Aorta (tissue), 5 donors: ENCODE measurements at regions not wholly inside any gene's neighbourhood (a gene's known extent, or its start where the extent isn't known, plus 50 kb on each side); places are given as distances from the start of the nearest gene placed in this dataset.

Experiments used
- ATAC-seq: fragments of 200-7000 bp; cut with Tn5 transposase; one replicate; pipeline ENCODE4 v1.9.1; 2022; ENCODE audit warnings: moderate library complexity; ENCODE audit not compliant: low FRiP score
- DNase-seq, 2 donors: peaks; one replicate each; pipeline ENCODE4 v3.0.0-alpha.2; 2020
- H3K27ac ChIP-seq, 2 donors: one replicate each; pipeline ENCODE4 v1.5.1; 2013; ENCODE audit warnings: low read length in 2 of 2, mild to moderate bottlenecking in 2 of 2, moderate library complexity in 2 of 2, control low read depth in 1 of 2, inconsistent platforms in 1 of 2, low read depth in 1 of 2
- H3K27me3 ChIP-seq, 2 donors: one replicate each; pipeline ENCODE4 v1.6.1; 2013; ENCODE audit warnings: control low read depth in 1 of 2, low read length in 1 of 2, mild to moderate bottlenecking in 1 of 2, moderate library complexity in 1 of 2; ENCODE audit not compliant: insufficient read depth in 2 of 2, control insufficient read depth in 1 of 2
- H3K36me3 ChIP-seq, 2 donors: one replicate each; pipeline ENCODE4 v1.6.1; 2013; ENCODE audit warnings: control low read depth in 1 of 2, low read length in 1 of 2, mild to moderate bottlenecking in 1 of 2; ENCODE audit not compliant: insufficient read depth in 2 of 2, control insufficient read depth in 1 of 2
- H3K4me1 ChIP-seq, 2 donors: one replicate each; pipeline ENCODE4 v1.6.1; 2013; ENCODE audit warnings: low read length in 2 of 2, control low read depth in 1 of 2, mild to moderate bottlenecking in 1 of 2, moderate library complexity in 1 of 2; ENCODE audit not compliant: insufficient read depth in 2 of 2, control insufficient read depth in 1 of 2
- H3K4me3 ChIP-seq, 2 donors: one replicate each; pipeline ENCODE4 v1.5.1; 2013; ENCODE audit warnings: low read length in 2 of 2, control low read depth in 1 of 2, mild to moderate bottlenecking in 1 of 2
- H3K9me3 ChIP-seq: one replicate; pipeline ENCODE4 v1.6.1; 2013; ENCODE audit warnings: mild to moderate bottlenecking, low read length; ENCODE audit not compliant: control insufficient read depth
- WGBS, 2 donors: extraction: QIAGEN DNeasy Blood & Tissue Kit; methylation state at CpG; one replicate each; pipeline ENCODE4 v1.1.7; 2013; 5-methylcytosine and 5-hydroxymethylcytosine counted together
- intact Hi-C, 2 donors: fragments of 100-400 bp; cut with DNase I; formaldehyde crosslinking; loops; one replicate each; pipeline versions ENCODE4 v1.14.2 to v1.15.0; 2022
- donor health status: healthy with polysubstance abuse.
- donor health status: Bipolar disorder and iron deficiency.
- donor health status: DM: no; HTN: no; CAD: no.
- donor health status: DM: no; HTN: no; CAD: no.
- donor health status: DM: yes; HTN: yes; CAD: no.

DNA sequence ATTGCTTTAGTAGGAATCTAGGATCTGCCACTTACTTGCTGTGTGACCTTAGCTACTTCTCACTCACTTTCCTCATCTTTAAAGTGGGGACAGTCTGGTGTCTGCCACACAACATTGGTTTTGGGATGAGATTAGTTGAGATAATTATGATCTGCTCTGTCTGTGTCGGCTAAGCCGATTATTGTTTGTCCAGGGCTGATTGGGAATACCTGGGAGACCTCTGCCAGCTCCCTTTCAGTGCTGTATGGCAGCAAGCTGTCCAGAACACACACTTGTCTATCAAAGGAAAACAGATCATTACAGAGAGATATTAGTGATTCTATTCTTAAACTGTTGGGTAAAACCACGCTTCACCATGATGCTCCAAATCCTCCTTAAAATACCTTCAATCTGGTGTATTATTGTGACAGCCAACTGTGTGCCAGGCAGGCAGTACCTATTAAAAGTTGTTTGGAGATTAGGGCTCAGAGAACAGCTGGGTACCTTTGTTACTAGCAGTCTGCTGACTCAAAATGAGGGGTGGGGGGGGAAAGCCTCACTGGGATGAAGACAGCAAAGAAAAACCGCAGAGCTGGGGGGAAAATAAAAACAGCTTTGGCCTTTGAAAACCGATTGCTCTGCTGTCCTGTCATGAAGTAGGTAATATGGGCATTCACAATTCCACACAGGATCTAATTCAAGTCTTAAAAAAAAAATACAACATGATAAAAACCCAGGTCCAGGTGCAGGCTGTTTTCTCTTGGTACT lies 458.4 kb upstream of the C9orf72 start:
- Histone ChIP-seq H3K27me3 (no peaks in the 10 kb centered on the region), H3K4me1 (no peaks in the 10 kb centered on the region), H3K36me3 (no peaks in the 10 kb centered on the region), H3K4me3 (no peak overlapping the region), H3K27ac (no peak overlapping the region), H3K9me3 (no peaks in the 10 kb centered on the region)
- ATAC-seq (no peak), DNase-seq (no peak)
- WGBS, 2 donors, result 69 to 70% methylated on average over 5 of the region's 5 CpGs
- intact Hi-C loops, result no loop called here

DNA sequence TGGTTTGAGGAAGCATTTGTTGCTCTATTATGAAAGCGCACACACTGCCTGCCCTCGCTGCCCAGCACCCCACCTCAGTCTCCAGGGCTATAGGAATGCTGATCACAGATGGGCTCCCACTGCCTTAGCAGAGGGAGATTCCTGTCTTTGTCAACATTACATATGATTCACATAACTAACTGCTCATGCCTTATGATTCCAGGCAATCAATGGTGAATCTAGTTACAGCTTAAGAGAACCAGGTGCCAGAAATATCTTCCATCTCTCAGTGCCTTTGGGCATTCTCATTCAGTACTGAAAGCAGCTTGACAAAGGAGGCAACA lies 458.9 kb upstream of the C9orf72 start:
- no peaks in the 10 kb centered on the region for H3K4me1 ChIP-seq
- DNase-seq, result no peak
- H3K36me3 ChIP-seq, result no peaks in the 10 kb centered on the region
- WGBS, 2 donors, result 82 to 85% methylated on average over 2 of the region's 2 CpGs
- ATAC-seq, result no peak
- H3K27ac ChIP-seq, result no peak overlapping the region
- intact Hi-C loops, result no loop called here
- no peaks in the 10 kb centered on the region for H3K27me3 ChIP-seq
- H3K4me3 ChIP-seq, result no peak overlapping the region
- H3K9me3 ChIP-seq, result no peaks in the 10 kb centered on the region

DNA sequence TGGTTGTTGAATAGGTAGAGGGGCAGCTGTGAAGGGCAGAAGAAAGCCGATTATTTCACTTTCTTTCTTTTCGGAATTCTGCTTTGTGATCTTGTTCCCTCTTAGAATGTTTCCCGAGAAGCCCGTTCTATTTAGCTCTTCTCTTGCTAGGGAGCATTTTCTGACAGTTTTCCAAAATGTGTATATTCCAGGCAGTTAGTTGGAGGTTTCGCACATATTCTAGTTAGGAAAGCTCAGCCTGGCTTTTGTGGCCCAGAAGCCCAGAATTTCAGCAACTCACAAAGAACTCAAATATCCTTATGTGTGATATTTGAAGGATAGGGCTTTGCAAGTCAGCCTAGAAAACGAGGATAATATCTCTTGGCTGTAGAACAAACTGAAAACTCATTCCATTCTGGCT lies 461.0 kb upstream of the C9orf72 start:
- no peaks in the 10 kb centered on the region for H3K9me3 ChIP-seq
- H3K4me3 ChIP-seq, result no peak overlapping the region
- DNase-seq, result no peak
- WGBS, 2 donors, result 50% methylated on average over 6 of the region's 6 CpGs
- no peak overlapping the region for H3K27ac ChIP-seq
- ATAC-seq, result no peak
- no peaks in the 10 kb centered on the region for H3K27me3 ChIP-seq
- intact Hi-C loops, result no loop called here
- H3K36me3 ChIP-seq, result no peaks in the 10 kb centered on the region
- no peaks in the 10 kb centered on the region for H3K4me1 ChIP-seq

DNA sequence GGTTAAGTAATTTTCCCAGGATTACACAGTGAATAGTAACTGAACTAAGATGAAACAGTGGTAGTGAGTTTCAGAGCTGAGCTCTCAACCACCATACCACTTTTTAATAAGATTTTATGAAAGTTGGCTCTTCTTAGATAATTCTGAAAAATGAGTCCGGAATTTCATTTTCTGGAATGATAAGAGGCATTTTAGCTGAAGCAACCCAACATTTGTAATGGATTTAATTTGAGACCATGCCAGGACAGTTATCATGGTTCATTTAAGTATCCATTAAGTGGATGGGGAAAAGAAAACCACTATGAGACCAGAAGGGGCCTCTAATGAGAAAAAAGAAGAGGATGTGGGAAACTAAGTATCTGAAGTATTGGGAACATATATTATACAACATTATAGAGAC lies 464.7 kb upstream of the C9orf72 start:
- intact Hi-C loops, result no loop called here
- DNase-seq (no peak), ATAC-seq (no peak)

DNA sequence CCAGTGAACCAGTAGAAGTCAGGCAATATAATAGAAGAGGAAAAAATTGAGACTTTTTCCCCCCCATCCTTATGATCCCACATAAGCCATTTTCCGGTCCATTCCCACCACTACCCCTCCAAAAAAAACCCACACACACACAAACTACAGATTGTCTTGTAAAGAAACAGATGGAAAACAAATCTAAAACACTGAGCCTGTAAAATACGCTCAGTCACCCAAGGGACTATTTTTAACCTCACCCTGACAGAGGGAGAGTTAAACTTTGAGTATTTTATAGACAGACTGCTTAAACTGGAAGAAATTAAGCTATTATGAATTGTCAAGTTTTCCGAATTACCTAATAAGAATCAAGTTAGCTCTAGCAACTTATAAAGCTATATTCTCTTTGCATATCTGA lies 471.8 kb upstream of the C9orf72 start:
- no peaks in the 10 kb centered on the region for H3K4me1 ChIP-seq
- H3K36me3 ChIP-seq, result no peaks in the 10 kb centered on the region
- no peak for DNase-seq
- WGBS, 2 donors, result 46 to 52% methylated on average over 3 of the region's 3 CpGs
- H3K4me3 ChIP-seq, result no peak overlapping the region
- no peaks in the 10 kb centered on the region for H3K27me3 ChIP-seq
- ATAC-seq, result no peak
- intact Hi-C loops, result no loop called here
- H3K9me3 ChIP-seq, result no peaks in the 10 kb centered on the region
- no peak overlapping the region for H3K27ac ChIP-seq

More for the DNA sequence above, 464.7 kb upstream of the C9orf72 start:
- Histone ChIP-seq H3K9me3 (no peaks in the 10 kb centered on the region), H3K36me3 (no peaks in the 10 kb centered on the region), H3K4me3 (no peak overlapping the region), H3K27ac (no peak overlapping the region), H3K4me1 (no peaks in the 10 kb centered on the region), H3K27me3 (no peaks in the 10 kb centered on the region)
- WGBS, 2 donors, result 73 to 80% methylated on average over 1 of the region's 1 CpG

DNA sequence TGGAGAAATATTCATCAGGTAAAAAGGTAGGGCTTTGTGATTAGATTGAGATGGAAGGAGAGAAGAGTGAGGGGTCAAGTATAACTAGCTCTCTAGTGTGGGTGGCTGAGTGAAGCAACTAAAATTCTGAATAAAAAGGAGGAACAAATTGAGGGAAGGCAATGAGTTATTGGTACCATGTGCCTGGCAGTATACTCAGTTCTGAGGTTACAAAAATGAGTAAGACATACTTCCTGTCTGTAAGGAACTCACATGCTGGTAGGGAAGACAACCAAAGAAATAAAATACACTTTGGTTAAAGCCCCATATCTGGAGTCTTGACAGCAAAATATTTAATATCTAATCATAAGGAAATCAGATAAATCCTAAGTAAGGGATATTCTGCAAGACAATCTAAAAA lies 476.8 kb upstream of the C9orf72 start:
- no peaks in the 10 kb centered on the region for H3K36me3 ChIP-seq
- H3K27ac ChIP-seq, result no peak overlapping the region
- H3K4me3 ChIP-seq, result no peak overlapping the region
- intact Hi-C loops, result no loop called here
- H3K27me3 ChIP-seq, result no peaks in the 10 kb centered on the region
- ATAC-seq, result no peak
- H3K9me3 ChIP-seq, result no peaks in the 10 kb centered on the region
- DNase-seq, result no peak
- no peaks in the 10 kb centered on the region for H3K4me1 ChIP-seq

DNA sequence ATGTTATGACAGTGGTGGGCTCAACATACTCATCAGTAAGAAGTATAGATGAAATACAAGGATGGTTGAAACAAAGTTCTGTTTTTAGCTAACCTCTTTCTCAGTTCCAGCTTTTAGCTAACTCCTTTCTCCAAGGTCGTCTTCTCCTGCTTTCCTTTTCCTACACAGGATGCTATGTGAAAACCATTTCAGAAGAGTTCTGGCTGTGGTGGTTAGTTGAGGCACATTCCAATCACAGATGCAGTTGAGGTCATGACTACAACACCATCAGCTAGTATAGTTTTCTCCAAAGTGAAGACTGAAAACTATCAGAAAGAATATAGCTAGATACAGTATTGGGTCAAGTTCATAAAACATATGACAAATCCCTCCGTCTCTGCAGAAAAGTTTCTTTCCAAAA lies 477.7 kb upstream of the C9orf72 start:
- H3K4me1 ChIP-seq, result no peaks in the 10 kb centered on the region
- H3K27me3 ChIP-seq, result no peaks in the 10 kb centered on the region
- intact Hi-C loops, result no loop called here
- no peak for ATAC-seq
- no peak overlapping the region for H3K27ac ChIP-seq
- no peak overlapping the region for H3K4me3 ChIP-seq
- no peaks in the 10 kb centered on the region for H3K36me3 ChIP-seq
- 55 to 58% methylated on average over 2 of the region's 2 CpGs for WGBS, 2 donors
- no peaks in the 10 kb centered on the region for H3K9me3 ChIP-seq
- no peak for DNase-seq

DNA sequence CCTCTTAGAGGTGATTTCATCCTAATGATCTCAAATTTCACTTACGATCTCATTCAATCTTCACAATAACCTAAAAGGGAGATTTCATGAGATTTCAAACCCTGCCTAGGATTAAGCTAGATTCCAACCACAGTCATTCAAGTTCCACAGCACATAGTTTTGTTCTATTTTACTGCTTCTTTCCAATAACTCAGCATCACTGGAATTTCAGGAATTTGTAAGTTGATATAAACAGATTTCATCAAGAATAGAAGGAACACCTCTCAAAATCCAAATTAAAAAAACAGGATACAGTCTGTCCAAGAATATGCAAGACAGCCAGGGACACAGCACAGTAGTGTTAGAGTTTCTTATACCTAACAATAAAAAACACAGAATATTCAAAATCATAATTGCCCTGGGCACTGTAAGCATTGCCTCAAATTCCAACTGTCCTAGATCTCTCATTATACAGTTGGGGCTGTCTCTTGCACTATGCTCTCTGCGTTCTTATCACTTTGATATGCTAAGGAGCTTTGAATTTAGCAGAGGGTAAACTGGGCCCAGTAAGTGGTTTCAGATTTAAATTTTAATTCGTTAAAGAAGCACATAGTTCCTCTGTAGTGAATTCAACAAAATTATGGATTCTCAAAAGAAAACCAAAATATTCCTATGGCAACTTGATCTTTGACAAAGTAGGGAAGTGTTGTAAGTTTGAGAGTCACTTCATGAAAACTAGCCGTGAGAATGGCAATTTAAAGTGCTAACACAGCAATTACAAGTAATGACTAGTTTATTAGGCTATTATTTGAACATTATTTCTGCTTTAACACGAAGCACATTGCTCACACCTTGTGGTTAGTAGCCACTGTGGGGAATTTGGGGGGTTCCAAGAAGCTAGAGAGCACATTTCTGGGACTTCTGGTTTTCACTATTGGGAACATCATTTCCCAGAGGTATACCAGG lies 478.6 kb upstream of the C9orf72 start:
- H3K36me3 ChIP-seq, result no peaks in the 10 kb centered on the region
- H3K9me3 ChIP-seq, result no peaks in the 10 kb centered on the region
- H3K27me3 ChIP-seq, result no peaks in the 10 kb centered on the region
- DNase-seq (no peak), ATAC-seq (no peak)
- intact Hi-C loops, result no loop called here
- no peaks in the 10 kb centered on the region for H3K4me1 ChIP-seq
- no peak overlapping the region for H3K4me3 ChIP-seq
- WGBS, 2 donors, result 73 to 78% methylated on average over 5 of the region's 5 CpGs
- no peak overlapping the region for H3K27ac ChIP-seq
